NCI-H1417 treated with DMSO at 0.1 percent for 48 hours (cell line): ENCODE measurements at regions not wholly inside any gene's neighbourhood (a gene's known extent, or its start where the extent isn't known, plus 50 kb on each side); places are given as distances from the start of the nearest gene placed in this dataset.

Experiments
- DNase-seq: peaks from one replicate; lab custom pipeline; 2025; lab: John Stamatoyannopoulos, UW

DNA sequence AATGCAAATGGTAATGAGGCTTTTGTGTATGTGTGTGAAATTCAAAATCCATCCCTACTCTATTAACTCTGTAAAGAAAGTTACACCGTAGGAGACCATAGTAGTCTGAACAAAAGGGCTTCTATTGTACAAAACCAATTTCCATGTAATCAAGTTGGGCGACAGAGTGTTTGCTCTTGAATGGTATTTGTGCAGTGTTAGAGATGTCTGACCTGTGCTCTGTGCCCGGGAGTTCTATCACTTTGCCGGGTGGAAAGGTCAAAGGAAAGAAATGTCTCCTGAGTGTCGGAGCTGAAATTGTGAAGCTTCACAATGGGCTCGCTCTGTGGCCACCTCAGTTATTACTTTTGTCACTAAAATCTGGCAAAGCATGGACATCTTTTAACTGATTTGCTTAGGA, 312.0 kb downstream of the SAMD5 start:
- DNase-seq, result no peak

DNA sequence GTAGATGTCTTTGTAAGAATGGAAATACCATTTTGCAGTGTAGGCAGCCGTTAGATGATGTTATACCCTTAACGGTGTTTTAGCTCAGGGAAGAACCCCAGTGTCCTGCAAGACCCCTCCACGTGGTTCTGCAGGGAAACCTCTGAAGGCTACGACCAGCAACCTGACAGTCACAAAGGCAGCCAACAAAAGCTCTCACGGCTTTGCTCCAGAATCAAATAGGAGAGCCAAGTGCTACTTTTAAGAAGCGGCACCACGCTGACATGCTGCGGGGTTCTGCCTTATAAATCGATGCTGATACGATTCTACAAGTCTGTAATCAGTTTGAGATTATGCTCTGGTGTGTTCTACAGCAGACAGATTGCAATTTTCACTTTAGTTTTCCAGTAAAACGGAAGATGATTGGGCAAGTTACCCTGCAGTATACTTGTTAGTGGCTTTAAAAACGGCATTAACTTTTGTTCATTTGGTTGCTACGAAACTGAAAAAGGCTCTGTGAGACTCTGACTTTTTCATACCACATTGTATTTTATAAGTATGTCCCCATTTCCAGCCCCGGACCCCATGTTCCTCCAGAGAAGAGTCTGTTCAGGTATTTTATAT, 312.9 kb downstream of the SAMD5 start:
- no peak for DNase-seq

DNA sequence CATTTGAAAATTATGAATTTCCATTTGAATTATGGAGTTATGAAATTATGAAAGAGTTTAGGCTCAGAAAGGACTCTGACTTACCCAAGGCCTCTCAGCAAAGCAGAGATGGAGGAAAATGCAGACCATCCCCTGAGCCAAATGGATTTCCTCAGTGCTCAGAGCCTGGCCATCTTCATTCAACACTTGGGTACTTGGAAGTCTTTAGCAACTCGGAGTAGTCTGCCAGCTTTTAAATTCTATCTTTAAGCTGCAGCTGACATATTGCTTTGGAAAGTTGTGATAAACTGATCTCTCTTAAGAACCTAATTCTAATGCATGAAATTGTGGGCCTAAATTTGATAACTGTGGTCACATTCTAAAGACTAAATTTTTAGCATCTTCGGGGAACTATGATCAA, 315.4 kb downstream of the SAMD5 start:
- no peak for DNase-seq

DNA sequence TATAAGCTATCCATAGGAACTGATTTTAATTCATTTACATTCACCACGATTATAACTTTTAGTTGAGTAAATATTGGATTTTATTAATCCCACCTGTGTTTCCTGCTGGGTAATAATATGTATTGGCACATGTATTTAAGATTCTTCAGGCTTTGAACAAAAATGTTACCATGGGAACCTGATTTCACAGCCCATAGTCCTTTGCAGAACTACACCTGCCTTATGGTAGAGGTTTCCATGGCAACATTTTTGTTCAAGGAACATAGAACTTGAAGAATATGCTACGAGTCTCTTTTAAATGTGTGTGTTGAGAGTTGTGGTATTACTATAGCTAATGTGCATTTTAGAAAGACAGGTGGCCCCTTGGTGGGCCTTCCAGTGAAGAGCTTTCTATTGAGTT, 317.4 kb downstream of the SAMD5 start:
- DNase-seq, result peak; percentile 99

DNA sequence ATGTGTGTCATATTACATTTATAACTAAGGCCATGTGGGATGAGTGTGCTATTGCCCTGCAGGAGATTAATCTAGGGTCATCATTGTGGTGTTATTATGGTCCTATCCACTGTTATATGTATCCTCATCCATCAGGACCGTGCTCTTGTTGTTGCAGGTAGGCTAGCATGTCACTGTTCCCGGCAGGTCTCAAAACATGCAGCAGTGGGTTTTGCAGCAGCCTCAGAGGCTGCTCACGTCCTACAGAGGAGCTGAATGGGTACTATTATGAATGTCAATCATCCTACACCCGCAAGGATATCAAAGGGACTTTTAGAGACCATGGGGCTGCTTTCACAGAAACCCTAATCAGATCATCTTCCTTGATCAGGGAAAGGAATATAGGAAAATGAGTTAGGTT, 318.2 kb downstream of the SAMD5 start:
- no peak for DNase-seq

DNA sequence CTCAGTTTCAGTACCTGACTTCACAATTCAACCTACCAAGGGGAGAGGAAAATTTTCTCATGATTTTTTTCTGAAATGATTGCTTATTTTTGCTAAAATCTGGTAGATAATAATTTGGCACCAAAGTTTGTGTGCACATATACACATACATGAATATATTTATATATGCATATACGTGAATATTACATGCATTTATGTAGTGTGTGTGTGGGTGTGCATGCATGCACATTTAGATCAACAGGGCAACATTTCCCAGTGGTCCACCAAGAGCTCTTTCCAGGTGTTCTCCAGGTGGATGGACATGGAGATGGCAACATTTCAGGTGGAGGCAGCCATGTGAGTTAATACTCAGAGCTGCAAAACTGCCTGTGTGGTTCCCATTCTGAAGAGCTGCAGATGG, 320.9 kb downstream of the SAMD5 start:
- no peak for DNase-seq

DNA sequence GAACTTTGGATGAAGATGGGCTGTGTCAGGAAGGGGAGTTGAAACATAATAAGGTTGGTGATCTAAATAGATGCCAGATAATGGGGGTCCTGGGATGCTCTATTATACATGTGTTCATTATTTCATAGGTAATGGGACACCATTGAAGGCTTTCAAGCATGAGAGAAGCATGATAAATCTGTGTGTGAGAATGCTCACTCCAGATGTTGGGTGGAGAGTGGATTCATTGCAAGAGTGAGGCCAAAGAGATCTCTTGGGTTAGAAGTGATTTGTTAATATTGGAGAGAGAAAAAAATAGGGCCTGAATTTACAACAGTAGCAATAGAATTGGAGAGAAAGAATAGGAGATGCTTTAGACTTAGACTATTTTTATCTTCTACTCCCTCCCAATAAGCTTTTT, 321.3 kb downstream of the SAMD5 start:
- DNase-seq, result no peak

DNA sequence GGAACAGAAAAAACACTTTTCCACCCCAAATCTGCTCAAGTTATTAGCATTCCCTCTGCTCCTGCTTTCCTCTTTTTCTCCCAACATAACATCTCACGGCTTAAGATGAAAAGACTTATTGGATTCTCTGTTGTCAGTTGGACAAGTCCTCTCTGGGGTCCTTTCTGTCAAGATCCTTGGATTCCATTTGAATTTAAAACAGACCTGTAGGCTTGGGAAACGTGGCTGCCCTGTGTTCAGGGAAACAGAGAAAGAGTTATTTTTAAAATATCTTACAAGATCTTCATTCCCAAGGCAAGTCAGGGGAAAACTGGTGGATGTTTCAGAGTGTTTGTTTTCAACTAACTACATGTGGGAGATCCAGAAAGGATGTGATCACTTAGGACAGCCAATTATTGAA, 322.9 kb downstream of the SAMD5 start:
- no peak for DNase-seq

DNA sequence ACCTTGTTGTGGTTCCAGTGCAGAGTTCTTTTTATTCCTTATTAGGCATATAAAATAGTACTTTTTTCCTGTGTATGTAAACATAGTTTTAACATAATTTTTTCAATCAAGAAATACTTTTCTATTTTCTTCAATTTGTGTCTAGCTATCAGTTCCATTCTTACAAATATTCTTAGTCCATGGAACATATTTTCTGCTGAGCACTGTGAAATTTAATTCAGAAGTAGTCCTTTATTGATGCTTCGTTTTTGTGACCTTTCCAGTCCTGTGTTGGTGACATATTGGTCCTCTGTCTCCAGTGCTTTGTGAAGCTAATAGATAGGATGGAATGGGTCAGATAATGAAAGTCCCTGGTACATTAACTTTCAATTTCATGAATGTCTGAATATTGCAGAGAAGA, 325.1 kb downstream of the SAMD5 start:
- DNase-seq, result no peak

DNA sequence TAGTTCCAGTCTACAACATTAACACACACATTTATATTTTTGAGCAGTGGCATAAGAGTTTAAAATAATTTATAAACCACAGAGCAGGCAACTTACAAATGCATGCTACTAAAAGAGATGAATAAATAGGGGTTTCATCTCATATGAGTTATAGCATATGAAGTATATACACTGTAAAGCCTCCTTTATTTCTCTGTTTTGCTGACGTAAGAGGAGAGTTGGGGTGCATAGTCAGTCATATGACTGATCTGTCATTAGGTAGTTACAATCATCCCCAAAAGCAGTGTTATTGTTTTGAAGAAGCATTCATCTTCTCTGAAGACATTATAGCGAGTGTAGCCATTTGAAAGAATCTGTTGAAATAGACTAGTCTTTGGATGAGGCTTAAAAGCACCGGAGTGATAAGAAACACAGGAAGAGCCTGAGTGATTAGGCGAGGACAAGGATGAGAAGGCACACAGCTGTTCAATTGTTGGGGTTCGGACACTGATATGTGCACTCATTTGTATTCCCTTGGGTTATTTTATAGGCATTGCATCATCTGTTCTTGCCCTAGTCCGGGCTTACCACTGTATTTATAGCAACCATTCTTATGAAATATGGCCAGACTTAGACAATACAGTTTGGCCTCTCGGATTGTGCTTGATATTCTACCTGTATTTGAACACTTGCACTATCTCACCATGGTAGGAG, 325.7 kb downstream of the SAMD5 start:
- no peak for DNase-seq

DNA sequence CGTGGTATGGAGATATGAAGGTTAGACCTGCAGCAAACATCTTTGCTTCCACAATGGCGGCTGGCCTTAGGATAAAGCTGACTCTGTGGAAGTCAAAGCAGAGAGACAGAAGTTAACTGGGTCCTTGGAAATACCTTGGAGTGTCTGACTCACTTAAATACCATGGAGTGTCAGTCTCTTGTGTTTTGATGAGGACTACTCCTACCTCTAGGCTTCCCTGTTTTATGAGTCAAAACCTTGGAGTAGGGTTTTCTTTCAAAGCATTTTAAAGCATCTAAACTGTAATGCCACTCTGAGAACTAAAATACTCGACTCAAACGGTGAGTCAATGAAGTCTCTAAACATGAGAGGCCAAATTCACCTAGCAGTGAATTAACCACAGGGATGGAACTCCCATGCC, 329.1 kb downstream of the SAMD5 start:
- no peak for DNase-seq

DNA sequence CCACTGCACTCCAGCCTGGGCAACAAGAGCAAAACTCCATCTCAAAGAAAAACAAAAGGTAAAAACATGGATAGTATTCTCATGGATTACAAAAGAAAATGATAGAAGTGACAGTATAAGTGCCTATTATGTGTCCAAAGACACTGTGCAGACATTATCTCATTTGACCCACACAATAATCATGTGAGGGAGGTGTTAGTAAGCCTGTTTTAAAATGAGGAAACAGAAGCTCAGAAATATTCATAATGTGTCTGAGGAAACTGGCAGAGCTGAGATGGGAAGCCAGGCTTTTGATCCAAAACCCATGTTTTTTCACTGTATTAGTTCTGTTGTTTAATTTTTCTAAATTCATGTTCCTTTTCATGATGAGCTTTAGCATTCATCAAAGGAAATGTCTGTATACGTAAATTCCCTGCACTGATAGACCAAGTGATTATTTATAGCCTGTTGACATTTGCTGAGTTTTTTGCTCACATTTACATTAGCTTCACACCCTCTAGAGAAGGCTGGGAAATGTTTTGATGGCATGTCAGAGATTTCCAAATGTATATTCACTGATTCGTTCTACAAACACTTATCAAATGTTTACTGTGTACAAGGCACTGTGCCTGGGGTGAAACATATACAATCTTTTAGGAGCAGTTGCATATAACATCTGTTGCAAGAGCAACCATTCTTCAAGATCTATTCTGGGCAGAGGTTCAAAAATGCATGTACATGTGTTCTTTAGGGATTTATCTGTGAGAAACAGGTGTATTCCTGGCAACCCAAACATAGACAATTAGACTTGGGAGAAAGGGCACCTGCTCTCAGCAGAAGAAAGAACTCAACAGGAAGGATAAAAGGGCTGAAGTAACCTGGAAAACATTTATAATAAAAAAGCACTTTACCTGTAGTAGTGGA, 331.5 kb downstream of the SAMD5 start:
- DNase-seq, result peak; percentile 53

DNA sequence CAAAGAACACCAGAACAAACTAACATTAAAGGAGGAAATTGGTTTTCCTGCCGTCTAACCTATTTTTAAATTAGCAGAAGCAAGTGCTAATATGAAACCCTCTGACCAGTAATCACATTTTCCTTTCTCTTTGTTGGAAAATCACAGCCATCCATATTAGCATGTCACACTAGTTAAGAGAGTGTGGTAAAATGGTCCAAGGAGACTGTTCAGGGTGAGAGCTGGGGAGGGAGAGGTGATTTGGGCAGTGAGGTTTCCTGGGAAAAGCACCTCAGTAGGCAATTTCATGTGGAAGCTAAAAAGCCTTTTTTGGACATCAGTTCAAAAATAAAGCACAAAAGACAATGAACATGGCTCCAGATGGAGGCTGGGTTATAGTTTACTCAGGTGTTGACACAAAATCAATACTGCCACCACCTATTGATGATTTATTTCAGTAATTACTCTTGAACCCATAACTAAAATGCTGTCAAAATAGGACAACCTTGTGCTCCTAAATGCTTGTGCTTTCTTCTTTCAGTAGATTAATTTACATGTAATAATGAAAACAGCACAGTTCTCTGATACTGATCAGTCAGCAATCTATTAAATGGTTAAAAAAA, 333.2 kb downstream of the SAMD5 start:
- DNase-seq, result peak; percentile 87

DNA sequence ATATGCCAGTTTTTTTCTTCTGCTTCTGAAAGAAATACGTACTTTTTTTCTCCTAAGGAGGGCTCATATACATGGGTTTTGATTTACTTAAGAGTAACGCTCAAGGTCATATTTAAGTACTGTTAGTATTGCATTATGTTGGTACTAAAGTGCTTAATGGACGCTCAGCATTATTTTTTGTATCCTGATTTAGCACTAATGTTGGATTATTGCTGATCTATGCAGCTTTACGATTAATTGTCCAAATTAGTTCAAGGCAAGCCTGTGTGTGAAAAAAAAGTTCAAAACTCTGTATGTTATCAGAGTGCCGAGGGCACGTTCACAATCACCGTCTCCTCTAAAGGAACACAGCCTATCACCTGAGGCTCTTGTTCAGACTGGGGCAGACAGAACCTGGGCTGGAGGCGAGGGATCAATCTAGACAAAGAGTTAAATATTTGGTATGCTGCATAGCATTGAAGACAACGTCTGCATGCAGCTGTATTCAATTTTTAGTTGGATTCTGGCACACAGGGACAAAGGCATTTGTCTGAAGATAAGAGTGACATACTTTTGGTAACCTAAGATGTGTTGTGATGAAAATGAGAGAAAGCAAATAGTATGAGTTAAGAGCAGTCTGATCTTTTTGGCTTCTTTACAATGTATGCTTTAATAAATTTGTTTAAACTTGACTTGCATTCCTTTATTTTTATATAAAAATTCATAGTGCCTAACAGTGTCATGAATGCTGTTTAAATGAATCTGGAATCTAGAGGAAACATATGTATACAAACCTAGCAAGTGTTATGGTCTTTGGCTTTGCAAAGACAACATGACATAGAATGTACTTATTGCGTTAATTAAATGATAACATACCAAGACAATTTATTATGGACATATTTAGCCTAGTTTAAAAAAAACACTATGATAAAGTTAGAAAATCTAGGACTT, 341.2 kb downstream of the SAMD5 start:
- DNase-seq, result no peak

DNA sequence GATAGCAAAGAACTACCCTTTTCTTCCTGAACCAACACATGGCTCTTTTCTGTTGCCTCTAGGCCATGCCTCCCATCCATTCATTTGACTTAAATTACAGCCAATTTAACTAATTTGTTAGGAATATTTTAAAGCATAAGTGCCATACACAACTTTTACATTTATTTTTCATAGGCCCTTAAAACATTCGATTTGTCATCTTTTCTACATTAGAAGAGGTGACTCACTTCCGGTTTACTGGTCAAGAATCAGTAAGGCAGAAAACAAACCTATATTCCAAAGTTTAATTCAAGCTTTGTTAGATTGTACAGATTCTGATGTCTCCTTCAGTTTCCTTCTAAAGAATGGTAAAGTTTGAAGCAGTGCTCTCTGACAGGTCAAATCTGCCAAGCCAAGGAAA, 344.3 kb downstream of the SAMD5 start:
- DNase-seq, result no peak

DNA sequence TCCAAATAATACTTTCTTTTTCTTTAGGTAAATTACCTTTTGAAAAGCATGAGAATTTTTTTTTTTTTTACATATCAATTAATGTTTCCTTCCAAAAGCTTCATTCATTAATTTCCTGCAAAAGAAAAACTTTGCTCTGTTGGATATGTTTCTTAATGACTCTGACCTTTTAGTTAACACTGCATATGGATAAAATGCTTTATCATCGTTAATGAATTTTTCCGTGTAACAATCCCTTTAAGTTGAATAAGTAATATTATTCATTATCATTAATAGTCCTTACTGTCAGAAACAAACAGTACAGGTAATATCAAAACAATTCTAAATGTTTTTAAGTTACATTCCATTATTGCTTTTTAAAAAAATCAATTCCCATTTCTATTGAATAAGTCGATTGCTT, 345.1 kb downstream of the SAMD5 start:
- DNase-seq, result no peak

DNA sequence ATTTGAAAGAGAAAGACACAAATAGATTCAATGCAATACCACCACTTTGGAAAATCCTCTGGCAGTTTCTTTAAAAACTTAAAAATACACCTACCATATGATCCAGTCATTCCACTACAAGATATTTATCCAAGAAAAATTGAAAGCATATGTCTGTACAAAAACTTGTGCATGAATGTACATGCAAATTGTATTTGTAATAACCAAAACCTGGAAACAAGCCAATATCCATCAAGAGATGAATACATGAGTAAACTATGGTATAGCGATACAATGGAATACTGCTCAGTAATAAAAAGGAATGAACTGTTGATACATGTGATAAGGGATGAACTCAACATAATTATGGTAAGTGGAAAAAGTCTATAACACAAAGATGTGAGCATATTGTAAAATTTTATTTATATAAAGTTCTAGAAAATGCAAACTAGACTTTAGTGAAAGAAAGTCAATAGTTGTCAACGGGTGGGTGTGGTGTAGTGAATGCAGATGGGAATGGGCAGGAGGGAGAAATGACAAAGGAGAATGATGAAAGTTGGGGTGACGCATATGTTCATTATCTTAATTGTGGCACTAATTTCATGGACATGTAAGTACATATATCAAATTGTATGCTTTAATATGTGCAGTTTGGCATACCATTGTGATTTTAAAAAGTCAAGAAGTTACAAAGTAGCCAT, 347.5 kb downstream of the SAMD5 start:
- DNase-seq, result no peak

DNA sequence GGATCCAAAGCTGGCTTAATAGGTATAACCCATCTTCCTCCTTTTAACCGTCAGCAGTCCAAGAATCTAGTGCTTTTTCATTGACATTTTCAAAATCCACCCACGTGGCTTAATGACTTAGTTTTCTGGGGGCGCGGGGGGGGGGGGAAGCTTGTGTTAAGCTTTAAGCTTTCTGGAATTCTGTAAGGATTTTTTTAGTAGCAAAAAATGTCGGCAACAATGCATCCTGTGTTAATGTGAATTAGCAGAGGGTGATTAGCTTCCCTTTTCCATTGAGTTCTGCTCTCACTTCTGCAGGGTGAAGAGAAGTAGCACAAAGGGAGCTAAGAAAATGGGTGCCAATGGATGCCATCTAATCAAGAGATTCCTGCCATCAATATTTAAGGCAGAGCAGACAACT, 348.2 kb downstream of the SAMD5 start:
- DNase-seq, result no peak

DNA sequence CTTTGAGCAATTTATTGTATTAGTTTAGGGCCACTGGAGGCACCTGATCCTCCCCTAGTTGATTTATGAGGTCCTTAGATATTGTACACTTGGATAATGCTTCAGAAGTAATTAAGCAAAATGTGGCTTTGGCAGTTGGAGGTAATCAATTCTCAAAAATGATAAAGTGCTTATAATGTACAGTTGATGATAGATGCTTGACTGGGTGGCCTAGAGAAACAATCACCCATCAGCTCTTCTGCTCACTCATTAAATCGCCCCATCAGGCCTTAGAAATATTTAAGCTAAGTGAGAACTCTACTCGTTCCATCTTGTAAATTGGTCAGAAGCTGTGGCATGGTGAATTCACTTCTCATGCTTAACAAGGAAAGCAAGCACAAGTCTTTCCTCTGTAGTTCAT, 349.9 kb downstream of the SAMD5 start:
- no peak for DNase-seq

DNA sequence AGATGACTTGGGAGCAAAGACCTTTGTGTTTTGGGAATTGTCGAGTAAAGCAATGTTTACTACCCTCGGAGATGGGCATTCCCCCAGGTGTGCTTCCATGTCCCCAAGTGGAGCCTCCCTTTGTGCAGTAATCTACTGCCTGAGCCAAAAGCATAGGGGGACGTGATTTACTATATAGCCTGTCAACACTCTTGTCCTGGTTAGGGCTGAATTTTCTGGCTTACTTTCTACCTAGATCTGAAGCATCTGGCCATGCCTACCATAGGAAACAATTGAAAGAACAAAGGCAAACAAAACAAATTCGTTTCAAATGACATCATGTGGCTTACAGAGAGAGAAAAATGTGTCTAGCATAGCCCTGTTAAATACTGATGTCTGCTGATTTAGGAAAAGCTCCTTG, 350.6 kb downstream of the SAMD5 start:
- DNase-seq, result no peak

DNA sequence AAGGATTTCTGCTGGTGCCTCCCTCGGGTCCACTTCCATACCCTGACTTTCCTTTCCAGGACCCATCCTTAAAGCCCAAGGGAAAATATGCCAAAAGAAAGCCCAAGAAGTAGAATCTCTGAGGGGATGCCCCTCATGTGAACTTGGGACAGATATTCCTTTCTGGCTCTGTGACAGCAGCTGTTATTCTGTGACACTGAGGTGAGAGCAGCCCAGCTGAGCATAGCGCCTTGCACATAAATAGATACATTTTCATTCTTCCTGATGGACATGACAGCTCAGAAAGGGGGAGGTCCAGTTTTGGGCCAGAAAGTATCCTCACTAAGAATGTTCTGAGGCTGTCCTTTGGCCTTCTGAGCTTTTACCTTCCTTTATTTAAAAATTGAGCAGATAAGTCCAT, 353.2 kb downstream of the SAMD5 start:
- no peak for DNase-seq
